Activated CD4-positive, alpha-beta memory T cell treated with anti-CD3 and anti-CD28 coated beads for 36 hours (primary cell): ENCODE measurements at regions not wholly inside any gene's neighbourhood (a gene's known extent, or its start where the extent isn't known, plus 50 kb on each side); places are given as distances from the start of the nearest gene placed in this dataset.

Experiments
- CTCF ChIA-PET: fragments of 350-600 bp; sonication (Branson Sonifier 250); formaldehyde crosslinking; loops from one replicate; lab custom pipeline; 2021; ENCODE audit warnings: antibody characterized with exemption, inconsistent platforms; lab: Charles Lee
- POLR2A ChIA-PET: fragments of 350-600 bp; sonication (Branson Sonifier 250); formaldehyde crosslinking; loops from one replicate; lab custom pipeline; 2021; ENCODE audit warnings: antibody characterized with exemption; lab: Charles Lee
- DNase-seq: peaks from one replicate; pipeline ENCODE4 v3.0.0-alpha.2; 2020
- H3K27ac Mint-ChIP-seq: one replicate; pipeline ENCODE4 v1.8.0; 2021; ENCODE audit warnings: mixed read lengths
- H3K27me3 Mint-ChIP-seq: one replicate; pipeline ENCODE4 v1.8.0; 2021; ENCODE audit warnings: mixed read lengths
- H3K36me3 Mint-ChIP-seq: one replicate; pipeline ENCODE4 v1.8.0; 2021; ENCODE audit warnings: mixed read lengths
- H3K4me1 Mint-ChIP-seq: one replicate; pipeline ENCODE4 v1.8.0; 2021; ENCODE audit warnings: low read depth, mixed read lengths
- H3K4me3 Mint-ChIP-seq: one replicate; pipeline ENCODE4 v1.8.0; 2021; ENCODE audit warnings: mild to moderate bottlenecking, mixed read lengths
- H3K9me3 Mint-ChIP-seq: one replicate; pipeline ENCODE4 v1.8.0; 2021; ENCODE audit warnings: mixed read lengths
- intact Hi-C: fragments of 100-400 bp; cut with micrococcal nuclease; formaldehyde crosslinking; loops from one replicate; pipeline ENCODE4 v1.15.1; 2023

DNA sequence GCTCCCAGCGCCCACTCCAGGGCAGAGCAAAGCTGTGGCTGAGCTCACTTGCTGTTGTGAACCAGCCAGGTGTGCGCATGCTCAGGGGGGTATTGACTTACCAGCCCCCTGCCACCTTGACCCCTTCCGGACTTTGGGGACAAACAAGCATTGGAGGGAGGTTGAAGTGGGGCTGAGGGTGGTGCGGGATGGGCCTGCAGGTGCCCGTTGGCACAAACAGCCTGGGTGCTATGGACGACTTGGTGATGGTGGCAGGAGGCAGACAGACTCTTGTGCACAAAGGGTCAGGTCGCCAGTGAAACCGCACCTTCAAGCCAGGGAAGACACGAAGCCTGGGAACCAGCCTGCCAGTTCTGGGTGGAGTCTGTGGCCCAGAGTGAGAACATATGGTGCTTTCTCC is 858.5 kb upstream of the PTPRD start:
- POLR2A ChIA-PET, result no interaction called here
- Mint-ChIP-seq H3K36me3 (no peaks in the 10 kb centered on the region), H3K4me3 (no peak overlapping the region), H3K27ac (no peak overlapping the region), H3K4me1 (no peaks in the 10 kb centered on the region), H3K27me3 (no peaks in the 10 kb centered on the region), H3K9me3 (peaks cover 14% of the 10 kb centered on the region)
- intact Hi-C loops, result no loop called here
- CTCF ChIA-PET, result no interaction called here
- no peak for DNase-seq

DNA sequence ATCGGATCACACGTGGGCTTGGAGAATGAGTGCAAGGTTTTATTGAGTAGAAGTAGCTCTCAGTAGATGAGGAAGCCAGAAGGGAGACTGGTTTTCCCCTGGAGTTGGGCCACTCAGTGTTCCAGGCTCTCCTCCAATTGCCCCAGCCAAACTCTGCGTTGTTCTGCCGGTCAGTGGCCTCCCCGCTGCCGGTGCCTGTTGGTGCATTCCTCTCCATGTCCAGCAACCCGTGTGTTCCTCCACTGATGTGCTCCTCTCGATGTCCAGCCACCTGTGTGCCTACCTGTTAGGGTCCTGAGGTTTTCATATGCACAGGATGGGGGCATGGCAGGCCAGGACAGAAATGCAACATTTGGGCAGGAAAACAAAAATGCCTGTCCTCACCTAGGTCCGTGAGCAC is 888.0 kb upstream of the PTPRD start:
- no peak overlapping the region for H3K27ac Mint-ChIP-seq
- intact Hi-C loops, result no loop called here
- no peaks in the 10 kb centered on the region for H3K36me3 Mint-ChIP-seq
- no peaks in the 10 kb centered on the region for H3K27me3 Mint-ChIP-seq
- H3K4me1 Mint-ChIP-seq, result no peaks in the 10 kb centered on the region
- ChIA-PET POLR2A (no interaction called here), CTCF (no interaction called here)
- no peak for DNase-seq
- peaks cover 33% of the 10 kb centered on the region for H3K9me3 Mint-ChIP-seq
- no peak overlapping the region for H3K4me3 Mint-ChIP-seq

GRCh38 chr9:11506980-11507379 is 894.2 kb upstream of the PTPRD start:
- POLR2A ChIA-PET, result no interaction called here
- H3K27me3 Mint-ChIP-seq, result no peaks in the 10 kb centered on the region
- no peak overlapping the region for H3K4me3 Mint-ChIP-seq
- H3K9me3 Mint-ChIP-seq, result peaks cover 28% of the 10 kb centered on the region
- H3K27ac Mint-ChIP-seq, result no peak overlapping the region
- CTCF ChIA-PET, result no interaction called here
- no peaks in the 10 kb centered on the region for H3K36me3 Mint-ChIP-seq
- no peaks in the 10 kb centered on the region for H3K4me1 Mint-ChIP-seq
- no peak for DNase-seq
- intact Hi-C loops, result no loop called here

DNA sequence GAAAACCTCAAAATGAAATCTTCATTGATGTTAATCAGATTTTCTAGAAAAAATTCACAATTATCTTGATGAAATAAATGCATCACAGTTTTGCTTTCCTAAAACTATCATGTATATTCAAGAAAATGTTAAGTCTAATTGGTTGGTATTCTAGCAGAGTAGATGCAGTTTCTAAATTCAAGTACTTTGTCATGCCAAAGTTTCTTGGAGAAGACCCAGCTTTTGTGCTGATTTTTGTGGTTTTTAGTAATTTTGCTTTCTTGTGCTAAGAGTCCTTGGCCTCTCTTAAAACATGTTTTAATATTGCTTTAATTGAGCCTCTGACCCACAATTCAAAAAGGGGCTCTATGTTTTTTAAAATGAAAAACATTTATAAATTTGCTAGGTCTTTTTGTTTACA is 924.8 kb upstream of the PTPRD start:
- DNase-seq, result no peak
- H3K27me3 Mint-ChIP-seq, result no peaks in the 10 kb centered on the region
- no peak overlapping the region for H3K27ac Mint-ChIP-seq
- H3K4me1 Mint-ChIP-seq, result no peaks in the 10 kb centered on the region
- H3K4me3 Mint-ChIP-seq, result no peak overlapping the region
- intact Hi-C loops, result no loop called here
- POLR2A ChIA-PET, result no interaction called here
- CTCF ChIA-PET, result no interaction called here
- H3K36me3 Mint-ChIP-seq, result no peaks in the 10 kb centered on the region
- H3K9me3 Mint-ChIP-seq, result peaks cover 7% of the 10 kb centered on the region

GRCh38 chr9:11542781-11543180 is 930.0 kb upstream of the PTPRD start:
- POLR2A ChIA-PET, result no interaction called here
- no peaks in the 10 kb centered on the region for H3K4me1 Mint-ChIP-seq
- intact Hi-C loops, result no loop called here

DNA sequence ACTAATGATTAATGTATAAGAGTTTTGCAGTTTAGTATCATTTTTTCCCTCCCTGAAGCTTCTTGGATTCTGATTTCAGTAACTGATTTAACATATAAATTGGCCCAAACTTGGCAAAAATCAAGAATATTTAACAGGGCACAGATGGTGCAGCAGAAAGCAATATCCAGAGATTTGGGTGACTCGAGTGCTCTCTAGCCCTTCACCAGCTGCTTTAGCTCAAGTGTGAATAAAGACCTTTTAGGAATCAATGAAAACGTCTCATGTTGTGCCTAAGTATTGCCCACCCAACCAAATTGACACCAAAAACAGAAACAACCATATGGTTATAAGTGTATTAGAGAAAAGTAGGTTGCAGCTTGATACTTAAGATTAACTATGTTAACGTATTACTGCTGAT is 933.4 kb upstream of the PTPRD start:
- Mint-ChIP-seq H3K27ac (no peak overlapping the region), H3K27me3 (no peaks in the 10 kb centered on the region), H3K4me3 (no peak overlapping the region), H3K4me1 (no peaks in the 10 kb centered on the region), H3K9me3 (peaks cover 18% of the 10 kb centered on the region), H3K36me3 (no peaks in the 10 kb centered on the region)
- no peak for DNase-seq
- ChIA-PET CTCF (no interaction called here), POLR2A (no interaction called here)
- intact Hi-C loops, result no loop called here

More at GRCh38 chr9:11542781-11543180, 930.0 kb upstream of the PTPRD start:
- H3K27me3 Mint-ChIP-seq, result no peaks in the 10 kb centered on the region
- CTCF ChIA-PET, result no interaction called here
- peaks cover 15% of the 10 kb centered on the region for H3K9me3 Mint-ChIP-seq
- H3K36me3 Mint-ChIP-seq, result no peaks in the 10 kb centered on the region
- DNase-seq, result no peak
- no peak overlapping the region for H3K27ac Mint-ChIP-seq
- no peak overlapping the region for H3K4me3 Mint-ChIP-seq

GRCh38 chr9:11549311-11549794 is 936.6 kb upstream of the PTPRD start:
- CTCF ChIA-PET, result no interaction called here
- Mint-ChIP-seq H3K27me3 (no peaks in the 10 kb centered on the region), H3K4me1 (no peaks in the 10 kb centered on the region), H3K9me3 (peaks cover 21% of the 10 kb centered on the region), H3K27ac (no peak overlapping the region), H3K36me3 (no peaks in the 10 kb centered on the region), H3K4me3 (no peak overlapping the region)
- no peak for DNase-seq
- POLR2A ChIA-PET, result no interaction called here
- intact Hi-C loops, result no loop called here

DNA sequence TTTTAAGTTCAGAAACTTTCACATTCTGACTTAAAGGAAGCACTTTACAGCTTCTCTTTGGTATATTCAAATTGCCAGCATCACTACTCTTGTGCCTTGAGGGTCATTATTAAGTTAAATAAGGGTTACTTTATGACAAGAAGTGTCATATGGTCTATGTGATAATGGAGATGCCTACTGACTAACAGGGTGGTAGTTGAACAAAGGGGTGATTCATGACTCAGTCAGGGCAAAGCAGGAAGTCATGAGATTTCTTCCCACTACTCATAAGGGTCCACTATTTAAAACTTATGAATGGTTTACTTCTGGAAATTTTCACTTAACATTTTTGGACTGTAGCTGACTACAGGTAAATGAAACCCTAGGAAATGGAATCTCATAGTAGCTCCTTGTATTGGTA is 938.3 kb upstream of the PTPRD start:
- POLR2A ChIA-PET, result no interaction called here
- peaks cover 16% of the 10 kb centered on the region for H3K9me3 Mint-ChIP-seq
- no peaks in the 10 kb centered on the region for H3K4me1 Mint-ChIP-seq
- H3K27me3 Mint-ChIP-seq, result no peaks in the 10 kb centered on the region
- CTCF ChIA-PET, result no interaction called here
- no peaks in the 10 kb centered on the region for H3K36me3 Mint-ChIP-seq
- H3K27ac Mint-ChIP-seq, result no peak overlapping the region
- no peak for DNase-seq
- no peak overlapping the region for H3K4me3 Mint-ChIP-seq
- intact Hi-C loops, result no loop called here

DNA sequence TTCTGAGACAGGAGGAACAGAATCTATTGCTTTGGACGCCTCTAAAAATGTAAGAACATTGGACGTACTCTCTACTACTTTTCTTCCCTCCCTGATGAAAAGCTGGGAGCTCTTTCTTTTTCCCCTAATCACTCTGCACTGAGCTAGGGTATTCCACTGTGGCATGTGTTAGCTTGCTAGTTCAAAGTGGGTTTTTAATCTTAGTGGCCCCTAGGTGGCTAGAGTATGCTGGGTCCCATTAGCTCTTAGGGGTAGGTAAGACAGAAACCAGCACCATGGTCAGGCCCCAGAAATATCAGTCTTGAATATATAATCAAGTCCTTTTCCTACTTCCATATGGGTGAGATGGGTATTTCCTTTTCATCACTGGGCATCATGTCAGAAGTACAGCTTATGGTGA is 945.2 kb upstream of the PTPRD start:
- POLR2A ChIA-PET, result interaction anchor here (0.7 kb wide), 1 partner anchor 97 kb away, joined by 3 read pairs; no protein-coding TSS in a partner anchor
- CTCF ChIA-PET, result no interaction called here
- H3K4me1 Mint-ChIP-seq, result no peaks in the 10 kb centered on the region

GRCh38 chr9:11559001-11559776 is 946.4 kb upstream of the PTPRD start:
- Mint-ChIP-seq H3K4me1 (no peaks in the 10 kb centered on the region), H3K9me3 (peaks cover 18% of the 10 kb centered on the region), H3K27ac (no peak overlapping the region)

More for the DNA sequence above, 945.2 kb upstream of the PTPRD start:
- Mint-ChIP-seq H3K36me3 (no peaks in the 10 kb centered on the region), H3K27me3 (no peaks in the 10 kb centered on the region), H3K27ac (no peak overlapping the region), H3K9me3 (peaks cover 18% of the 10 kb centered on the region), H3K4me3 (no peak overlapping the region)
- DNase-seq, result no peak
- intact Hi-C loops, result no loop called here

GRCh38 chr9:11577522-11577921 is 964.7 kb upstream of the PTPRD start:
- no peaks in the 10 kb centered on the region for H3K27me3 Mint-ChIP-seq

More at GRCh38 chr9:11559001-11559776, 946.4 kb upstream of the PTPRD start:
- no peaks in the 10 kb centered on the region for H3K27me3 Mint-ChIP-seq
- CTCF ChIA-PET, result no interaction called here
- intact Hi-C loops, result no loop called here
- POLR2A ChIA-PET, result no interaction called here
- H3K36me3 Mint-ChIP-seq, result no peaks in the 10 kb centered on the region
- H3K4me3 Mint-ChIP-seq, result no peak overlapping the region
- DNase-seq, result no peak

DNA sequence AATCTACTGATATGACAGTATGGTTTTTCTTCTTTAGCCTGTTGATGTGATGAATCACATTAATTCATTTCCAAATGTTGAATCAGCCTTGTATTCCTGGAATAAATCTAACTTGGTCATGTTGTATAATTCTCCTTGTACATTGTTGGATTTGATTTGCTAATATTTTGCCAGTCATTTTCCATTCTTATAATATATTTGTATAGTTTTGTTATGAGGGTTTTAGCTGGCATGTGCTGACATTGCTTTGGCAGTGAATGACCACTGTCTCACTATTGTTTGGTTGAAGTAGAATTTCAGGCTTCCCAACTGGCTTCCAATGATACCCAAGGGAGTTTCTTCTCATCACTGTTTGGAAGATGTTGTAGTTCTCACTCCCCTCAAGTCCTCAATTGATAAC is 983.0 kb upstream of the PTPRD start:
- no peaks in the 10 kb centered on the region for H3K4me1 Mint-ChIP-seq
- H3K27ac Mint-ChIP-seq, result no peak overlapping the region
- POLR2A ChIA-PET, result no interaction called here
- peaks cover 21% of the 10 kb centered on the region for H3K9me3 Mint-ChIP-seq
- no peak for DNase-seq
- intact Hi-C loops, result no loop called here
- H3K4me3 Mint-ChIP-seq, result no peak overlapping the region
- no peaks in the 10 kb centered on the region for H3K27me3 Mint-ChIP-seq
- no peaks in the 10 kb centered on the region for H3K36me3 Mint-ChIP-seq
- CTCF ChIA-PET, result no interaction called here

More at GRCh38 chr9:11577522-11577921, 964.7 kb upstream of the PTPRD start:
- H3K36me3 Mint-ChIP-seq, result no peaks in the 10 kb centered on the region
- no peaks in the 10 kb centered on the region for H3K4me1 Mint-ChIP-seq
- CTCF ChIA-PET, result no interaction called here
- peaks cover 24% of the 10 kb centered on the region for H3K9me3 Mint-ChIP-seq
- no peak for DNase-seq
- intact Hi-C loops, result no loop called here
- no peak overlapping the region for H3K27ac Mint-ChIP-seq
- no peak overlapping the region for H3K4me3 Mint-ChIP-seq
- POLR2A ChIA-PET, result no interaction called here

DNA sequence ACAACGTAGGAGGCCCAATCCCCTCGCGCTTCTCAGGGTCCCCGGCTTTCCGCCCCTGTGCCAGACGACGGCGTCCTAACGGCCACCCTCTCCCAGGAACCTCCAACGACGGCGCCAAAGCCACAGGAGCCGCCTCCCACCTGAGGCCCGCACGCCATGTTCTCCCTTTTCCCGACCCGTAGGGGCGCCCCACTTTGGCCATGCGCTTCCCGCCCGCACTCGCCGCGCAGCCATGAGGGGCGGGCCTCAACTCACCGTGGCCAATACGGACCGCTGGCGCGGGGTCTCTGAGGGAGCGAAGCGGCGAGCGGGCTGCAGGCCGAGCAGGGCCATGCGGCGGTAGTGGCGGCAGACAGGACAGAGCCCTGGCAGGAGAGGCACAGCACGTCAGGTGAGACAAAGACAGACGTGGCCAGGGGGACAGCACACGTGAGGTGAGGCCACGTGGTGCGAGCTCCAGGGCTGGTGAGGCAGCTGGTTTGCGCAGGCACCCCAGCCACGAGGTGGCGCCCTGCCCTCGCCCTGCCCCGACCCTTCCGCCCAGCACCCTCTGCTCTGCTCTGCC is 1005.5 kb upstream of the PTPRD start:
- Mint-ChIP-seq H3K27me3 (no peaks in the 10 kb centered on the region), H3K4me3 (no peak overlapping the region), H3K27ac (no peak overlapping the region), H3K9me3 (peaks cover 28% of the 10 kb centered on the region), H3K4me1 (no peaks in the 10 kb centered on the region), H3K36me3 (no peaks in the 10 kb centered on the region)
- intact Hi-C loops, result no loop called here
- ChIA-PET POLR2A (no interaction called here), CTCF (no interaction called here)
- DNase-seq, result no peak
